OCI-LY7 (cell line): ENCODE measurements at regions not wholly inside any gene's neighbourhood (a gene's known extent, or its start where the extent isn't known, plus 50 kb on each side); places are given as distances from the start of the nearest gene placed in this dataset.

Source experiments
- CTCF ChIP-seq: fragments of 200-600 bp; sonication (generic); conservative IDR thresholded peaks from 2 replicates; pipeline ENCODE4 v1.5.1; 2014; ENCODE audit warnings: mild to moderate bottlenecking, antibody characterized with exemption, low read length, moderate library complexity, mixed read lengths
- EZH2phosphoT487 ChIP-seq: fragments of 200-600 bp; sonication (generic); IDR thresholded peaks from 2 replicates; pipeline ENCODE4 v1.6.1; 2018; ENCODE audit warnings: low read depth, borderline replicate concordance, mild to moderate bottlenecking, mixed run types, antibody characterized with exemption, low read length, moderate library complexity, mixed read lengths

- TF ChIP-seq EZH2phosphoT487 (no peak), CTCF (no peak)
Measured at GRCh38 chr12:30088259-30088995, 304.7 kb upstream of the TMTC1 start.
